ENCODE measurements at regions not wholly inside any gene's neighbourhood (a gene's known extent, or its start where the extent isn't known, plus 50 kb on each side); places are given as distances from the start of the nearest gene placed in this dataset.

- in situ Hi-C loops (cut with MboI; ENCODE audit: low sequenced_read_pairs, unreplicated experiment) = no loop called here
- no peak for DNase-seq (ENCODE audit: low spot score)
- TF ChIP-seq, protein P1, sequence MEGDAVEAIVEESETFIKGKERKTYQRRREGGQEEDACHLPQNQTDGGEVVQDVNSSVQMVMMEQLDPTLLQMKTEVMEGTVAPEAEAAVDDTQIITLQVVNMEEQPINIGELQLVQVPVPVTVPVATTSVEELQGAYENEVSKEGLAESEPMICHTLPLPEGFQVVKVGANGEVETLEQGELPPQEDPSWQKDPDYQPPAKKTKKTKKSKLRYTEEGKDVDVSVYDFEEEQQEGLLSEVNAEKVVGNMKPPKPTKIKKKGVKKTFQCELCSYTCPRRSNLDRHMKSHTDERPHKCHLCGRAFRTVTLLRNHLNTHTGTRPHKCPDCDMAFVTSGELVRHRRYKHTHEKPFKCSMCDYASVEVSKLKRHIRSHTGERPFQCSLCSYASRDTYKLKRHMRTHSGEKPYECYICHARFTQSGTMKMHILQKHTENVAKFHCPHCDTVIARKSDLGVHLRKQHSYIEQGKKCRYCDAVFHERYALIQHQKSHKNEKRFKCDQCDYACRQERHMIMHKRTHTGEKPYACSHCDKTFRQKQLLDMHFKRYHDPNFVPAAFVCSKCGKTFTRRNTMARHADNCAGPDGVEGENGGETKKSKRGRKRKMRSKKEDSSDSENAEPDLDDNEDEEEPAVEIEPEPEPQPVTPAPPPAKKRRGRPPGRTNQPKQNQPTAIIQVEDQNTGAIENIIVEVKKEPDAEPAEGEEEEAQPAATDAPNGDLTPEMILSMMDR (IDR thresholded peaks at IDR 0.05; ENCODE audit: borderline replicate concordance, control extremely low read depth, extremely low read depth, insufficient read depth, missing control alignments) = no peak
These were observed 145.5 kb upstream of the TMEM132C start for GRCh38 chr12:128121424-128121823.

GRCh38 chr12:128123096-128123495 lies 143.9 kb upstream of the TMEM132C start:
- no peak for DNase-seq (ENCODE audit: low spot score)
- in situ Hi-C loops (cut with MboI; ENCODE audit: low sequenced_read_pairs, unreplicated experiment) = no loop called here
- TF ChIP-seq, protein P1 (IDR thresholded peaks at IDR 0.05; ENCODE audit: borderline replicate concordance, control extremely low read depth, extremely low read depth, insufficient read depth, missing control alignments) = no peak

DNA sequence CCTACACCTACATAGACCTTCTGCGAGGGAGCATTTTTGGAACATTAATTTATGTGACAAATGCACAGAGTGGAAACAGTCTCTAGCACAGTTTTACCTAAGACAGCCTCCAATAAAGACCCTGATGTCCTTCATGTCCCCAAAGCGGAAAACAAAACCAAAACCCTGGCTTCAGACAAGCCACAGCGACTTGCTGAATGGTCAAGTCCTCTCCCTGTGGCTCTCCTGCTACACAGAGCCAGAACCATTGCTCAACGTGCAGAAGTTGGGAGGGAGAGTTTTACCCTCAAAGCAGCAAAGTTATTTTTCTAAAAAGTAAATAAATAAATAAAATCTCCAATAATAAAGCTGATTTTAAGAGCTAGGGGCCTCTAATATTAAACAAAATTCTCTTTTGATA lies 135.0 kb upstream of the TMEM132C start:
- TF ChIP-seq, protein P1 (IDR thresholded peaks at IDR 0.05; ENCODE audit: borderline replicate concordance, control extremely low read depth, extremely low read depth, insufficient read depth, missing control alignments) = no peak
- in situ Hi-C loops (cut with MboI; ENCODE audit: low sequenced_read_pairs, unreplicated experiment) = no loop called here
- no peak for DNase-seq (ENCODE audit: low spot score)

DNA sequence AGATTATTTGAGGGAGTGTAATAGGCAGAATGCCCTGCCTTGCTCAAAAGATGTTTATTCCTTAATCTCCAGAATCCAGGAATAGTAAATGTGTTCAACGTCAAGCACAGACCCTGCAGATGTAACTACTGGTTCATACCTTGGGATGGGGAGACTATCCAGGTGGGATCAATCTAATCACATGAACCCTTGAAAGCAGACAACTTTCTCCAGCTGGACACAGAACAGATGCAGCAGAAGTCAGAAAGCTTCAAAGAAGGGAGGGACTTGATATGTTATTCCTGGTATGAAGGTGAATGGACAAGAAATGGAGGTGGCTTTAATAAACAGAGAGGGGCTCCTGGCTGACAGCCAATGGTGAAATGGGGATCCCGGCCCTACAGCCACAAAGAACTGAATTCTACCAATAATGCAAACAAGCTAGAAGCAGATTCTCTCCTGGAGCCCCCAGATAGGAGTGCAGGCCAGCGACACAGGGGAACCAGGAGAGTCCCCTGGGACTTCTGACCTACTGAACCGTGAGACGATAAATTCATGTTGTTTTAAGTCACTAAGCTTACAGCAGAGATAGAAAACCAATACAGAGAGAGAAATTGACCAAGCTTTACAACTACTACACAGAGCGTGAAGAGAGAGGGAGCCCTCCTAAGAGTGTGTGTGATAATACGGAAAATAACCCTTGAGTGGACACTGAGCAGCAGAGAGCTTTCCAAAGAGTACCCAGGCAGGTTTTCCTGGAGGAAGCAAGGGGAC lies 133.5 kb upstream of the TMEM132C start:
- DNase-seq (ENCODE audit: low spot score) = no peak
- in situ Hi-C loops (cut with MboI; ENCODE audit: low sequenced_read_pairs, unreplicated experiment) = no loop called here
- TF ChIP-seq, protein P1 (IDR thresholded peaks at IDR 0.05; ENCODE audit: borderline replicate concordance, control extremely low read depth, extremely low read depth, insufficient read depth, missing control alignments) = no peak

- no peak for DNase-seq (ENCODE audit: low spot score)
- in situ Hi-C loops (cut with MboI; ENCODE audit: low sequenced_read_pairs, unreplicated experiment) = no loop called here
- TF ChIP-seq, protein P1 (IDR thresholded peaks at IDR 0.05; ENCODE audit: borderline replicate concordance, control extremely low read depth, extremely low read depth, insufficient read depth, missing control alignments) = no peak
These were observed 129.8 kb upstream of the TMEM132C start for GRCh38 chr12:128137140-128137539.

GRCh38 chr12:128138125-128138524 lies 128.8 kb upstream of the TMEM132C start:
- no peak for DNase-seq (ENCODE audit: low spot score)
- in situ Hi-C loops (cut with MboI; ENCODE audit: low sequenced_read_pairs, unreplicated experiment) = no loop called here
- TF ChIP-seq, protein P1 (IDR thresholded peaks at IDR 0.05; ENCODE audit: borderline replicate concordance, control extremely low read depth, extremely low read depth, insufficient read depth, missing control alignments) = no peak

All from GM13976 (cell line).